ENCODE measurements at regions not wholly inside any gene's neighbourhood (a gene's known extent, or its start where the extent isn't known, plus 50 kb on each side); places are given as distances from the start of the nearest gene placed in this dataset.

- H3K9me3 ChIP-seq (ENCODE audit: control insufficient read depth, low read depth, low read length): no peaks in the 10 kb centered on the region
- H3K4me3 ChIP-seq (ENCODE audit: low read length): no peak overlapping the region
- DNase-seq: no peak
- no peaks in the 10 kb centered on the region for H3K27me3 ChIP-seq (ENCODE audit: control insufficient read depth, insufficient read depth, low read length)
- 89% methylated on average over 1 of the region's 14 CpGs for WGBS (ENCODE audit: insufficient coverage, low lambda C conversion rate)
- H3K4me1 ChIP-seq (ENCODE audit: control insufficient read depth, insufficient read depth, low read length): no peaks in the 10 kb centered on the region
- no peaks in the 10 kb centered on the region for H3K36me3 ChIP-seq (ENCODE audit: control insufficient read depth, insufficient read depth, low read length)
- no peak overlapping the region for H3K27ac ChIP-seq (ENCODE audit: low read length)
Observed at GRCh38 chr10:130554701-130555410, 418.7 kb downstream of the GLRX3 start.

DNA sequence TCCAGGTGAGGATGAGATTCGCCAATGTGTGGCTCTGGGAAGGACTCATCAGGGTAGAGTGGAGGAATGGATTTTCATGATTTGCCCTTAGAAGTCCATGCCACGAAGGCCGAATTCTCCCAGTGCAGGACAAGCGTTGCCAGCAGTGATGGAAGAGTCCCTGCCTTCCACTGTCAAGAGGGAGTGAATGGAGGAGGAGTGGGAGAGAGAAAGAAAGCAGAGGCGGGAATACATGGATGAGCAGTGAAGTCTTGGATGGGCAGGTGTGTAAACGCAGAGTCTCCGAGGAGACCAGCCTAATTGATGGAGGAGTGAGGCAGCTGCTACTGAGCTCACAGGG is 419.2 kb downstream of the GLRX3 start:
- Histone ChIP-seq H3K9me3 (ENCODE audit: control insufficient read depth, low read depth, low read length) (no peaks in the 10 kb centered on the region), H3K4me1 (ENCODE audit: control insufficient read depth, insufficient read depth, low read length) (no peaks in the 10 kb centered on the region), H3K27ac (ENCODE audit: low read length) (no peak overlapping the region), H3K4me3 (ENCODE audit: low read length) (no peak overlapping the region), H3K27me3 (ENCODE audit: control insufficient read depth, insufficient read depth, low read length) (no peaks in the 10 kb centered on the region), H3K36me3 (ENCODE audit: control insufficient read depth, insufficient read depth, low read length) (no peaks in the 10 kb centered on the region)
- no peak for DNase-seq
- no CpG with 5 or more reads among the region's 7 CpGs for WGBS (ENCODE audit: insufficient coverage, low lambda C conversion rate)

DNA sequence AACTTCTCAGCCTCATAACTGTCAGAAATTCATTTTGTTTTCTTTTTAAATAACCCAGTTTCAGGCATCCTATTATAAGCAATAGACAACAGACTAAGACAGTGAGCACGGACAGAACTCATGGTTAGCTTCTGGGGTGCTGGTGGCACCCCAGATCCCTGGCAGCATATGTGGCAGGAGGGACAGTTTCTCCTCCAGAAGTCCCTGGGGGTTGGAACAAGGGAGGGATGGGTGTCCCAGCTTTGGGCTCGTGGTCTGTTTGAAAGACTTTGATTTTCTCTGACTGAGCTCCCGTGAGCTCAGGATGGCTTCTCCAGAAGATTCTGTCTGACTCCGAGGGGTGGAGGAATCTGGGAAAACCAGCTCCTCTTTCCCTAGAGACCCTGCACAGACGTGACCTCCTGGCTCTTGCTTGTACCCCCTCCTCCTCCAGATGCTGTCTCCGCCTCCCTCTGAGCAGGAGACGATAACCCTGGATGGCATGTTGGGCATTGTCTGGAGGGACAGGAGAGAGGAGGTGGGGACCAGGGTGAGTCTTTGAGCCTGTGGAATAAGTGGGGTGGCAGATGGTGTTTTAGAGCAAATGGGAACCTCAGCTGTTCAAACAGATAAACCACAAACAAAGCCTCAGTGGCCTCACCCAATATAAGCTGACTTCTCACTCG is 421.1 kb downstream of the GLRX3 start:
- H3K4me3 ChIP-seq (ENCODE audit: low read length): no peak overlapping the region
- WGBS (ENCODE audit: insufficient coverage, low lambda C conversion rate): no CpG with 5 or more reads among the region's 8 CpGs
- H3K9me3 ChIP-seq (ENCODE audit: control insufficient read depth, low read depth, low read length): no peaks in the 10 kb centered on the region
- no peak for DNase-seq
- no peaks in the 10 kb centered on the region for H3K4me1 ChIP-seq (ENCODE audit: control insufficient read depth, insufficient read depth, low read length)
- H3K27ac ChIP-seq (ENCODE audit: low read length): no peak overlapping the region
- H3K36me3 ChIP-seq (ENCODE audit: control insufficient read depth, insufficient read depth, low read length): no peaks in the 10 kb centered on the region
- H3K27me3 ChIP-seq (ENCODE audit: control insufficient read depth, insufficient read depth, low read length): no peaks in the 10 kb centered on the region

GRCh38 chr10:130558746-130559546 is 422.8 kb downstream of the GLRX3 start:
- WGBS (ENCODE audit: insufficient coverage, low lambda C conversion rate): no CpG with 5 or more reads among the region's 11 CpGs
- H3K9me3 ChIP-seq (ENCODE audit: control insufficient read depth, low read depth, low read length): no peaks in the 10 kb centered on the region
- no peaks in the 10 kb centered on the region for H3K27me3 ChIP-seq (ENCODE audit: control insufficient read depth, insufficient read depth, low read length)
- H3K27ac ChIP-seq (ENCODE audit: low read length): no peak overlapping the region
- H3K4me3 ChIP-seq (ENCODE audit: low read length): no peak overlapping the region
- H3K4me1 ChIP-seq (ENCODE audit: control insufficient read depth, insufficient read depth, low read length): no peaks in the 10 kb centered on the region
- DNase-seq: no peak
- no peaks in the 10 kb centered on the region for H3K36me3 ChIP-seq (ENCODE audit: control insufficient read depth, insufficient read depth, low read length)

DNA sequence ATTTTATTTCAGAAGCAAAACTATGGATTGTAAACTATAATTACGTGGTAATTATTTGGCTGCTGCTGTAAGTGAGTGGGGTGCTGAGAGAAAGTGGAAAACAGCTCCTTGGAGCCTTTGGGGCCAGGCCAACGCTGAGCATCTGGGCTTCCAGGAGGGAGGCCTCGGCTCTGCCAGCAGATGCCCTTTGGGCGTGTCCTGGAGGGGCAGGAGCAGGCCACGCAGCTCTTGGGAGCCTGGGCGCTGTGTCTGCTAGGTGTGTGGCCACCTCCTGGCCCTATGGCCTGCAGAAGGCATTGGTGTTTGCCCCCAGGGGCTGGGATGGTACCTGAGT is 423.3 kb downstream of the GLRX3 start:
- no peak for DNase-seq
- no peaks in the 10 kb centered on the region for H3K9me3 ChIP-seq (ENCODE audit: control insufficient read depth, low read depth, low read length)
- H3K27ac ChIP-seq (ENCODE audit: low read length): no peak overlapping the region
- WGBS (ENCODE audit: insufficient coverage, low lambda C conversion rate): no CpG with 5 or more reads among the region's 6 CpGs
- H3K27me3 ChIP-seq (ENCODE audit: control insufficient read depth, insufficient read depth, low read length): no peaks in the 10 kb centered on the region
- no peak overlapping the region for H3K4me3 ChIP-seq (ENCODE audit: low read length)
- H3K36me3 ChIP-seq (ENCODE audit: control insufficient read depth, insufficient read depth, low read length): no peaks in the 10 kb centered on the region
- H3K4me1 ChIP-seq (ENCODE audit: control insufficient read depth, insufficient read depth, low read length): no peaks in the 10 kb centered on the region

GRCh38 chr10:130560116-130560515 is 423.9 kb downstream of the GLRX3 start:
- Histone ChIP-seq H3K27ac (ENCODE audit: low read length) (no peak overlapping the region), H3K4me1 (ENCODE audit: control insufficient read depth, insufficient read depth, low read length) (no peaks in the 10 kb centered on the region), H3K9me3 (ENCODE audit: control insufficient read depth, low read depth, low read length) (no peaks in the 10 kb centered on the region), H3K36me3 (ENCODE audit: control insufficient read depth, insufficient read depth, low read length) (no peaks in the 10 kb centered on the region), H3K27me3 (ENCODE audit: control insufficient read depth, insufficient read depth, low read length) (no peaks in the 10 kb centered on the region), H3K4me3 (ENCODE audit: low read length) (no peak overlapping the region)
- no peak for DNase-seq
- WGBS (ENCODE audit: insufficient coverage, low lambda C conversion rate): no CpG with 5 or more reads among the region's 12 CpGs

GRCh38 chr10:130560573-130560972 is 424.4 kb downstream of the GLRX3 start:
- Histone ChIP-seq H3K9me3 (ENCODE audit: control insufficient read depth, low read depth, low read length) (no peaks in the 10 kb centered on the region), H3K4me3 (ENCODE audit: low read length) (no peak overlapping the region), H3K4me1 (ENCODE audit: control insufficient read depth, insufficient read depth, low read length) (no peaks in the 10 kb centered on the region), H3K36me3 (ENCODE audit: control insufficient read depth, insufficient read depth, low read length) (no peaks in the 10 kb centered on the region), H3K27me3 (ENCODE audit: control insufficient read depth, insufficient read depth, low read length) (no peaks in the 10 kb centered on the region), H3K27ac (ENCODE audit: low read length) (no peak overlapping the region)
- WGBS (ENCODE audit: insufficient coverage, low lambda C conversion rate): no CpG with 5 or more reads among the region's 8 CpGs
- no peak for DNase-seq

DNA sequence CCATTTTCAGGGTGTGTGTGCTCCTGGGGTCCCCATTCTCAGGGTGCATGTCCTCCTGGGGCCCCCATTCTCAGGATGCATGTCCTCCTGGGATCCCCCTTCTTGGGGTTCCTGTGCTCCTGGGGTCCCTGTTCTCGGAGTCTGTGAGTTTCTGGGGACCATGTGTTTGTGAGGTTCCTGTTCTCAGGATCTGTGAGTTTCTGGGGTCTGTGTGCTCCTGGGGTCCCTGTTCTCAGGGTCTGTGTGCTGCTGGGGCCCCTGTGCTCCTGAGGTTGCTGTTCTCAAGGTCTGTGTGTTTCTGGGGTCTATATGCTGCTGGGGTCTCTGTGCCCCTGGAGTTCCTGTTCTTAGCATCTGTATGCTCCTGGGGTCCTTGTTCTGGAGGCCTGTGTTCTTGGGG is 425.5 kb downstream of the GLRX3 start:
- no peak overlapping the region for H3K27ac ChIP-seq (ENCODE audit: low read length)
- no peaks in the 10 kb centered on the region for H3K36me3 ChIP-seq (ENCODE audit: control insufficient read depth, insufficient read depth, low read length)
- H3K4me1 ChIP-seq (ENCODE audit: control insufficient read depth, insufficient read depth, low read length): no peaks in the 10 kb centered on the region
- no peak for DNase-seq
- no peaks in the 10 kb centered on the region for H3K27me3 ChIP-seq (ENCODE audit: control insufficient read depth, insufficient read depth, low read length)
- no peak overlapping the region for H3K4me3 ChIP-seq (ENCODE audit: low read length)
- no CpG with 5 or more reads among the region's 1 CpG for WGBS (ENCODE audit: insufficient coverage, low lambda C conversion rate)
- no peaks in the 10 kb centered on the region for H3K9me3 ChIP-seq (ENCODE audit: control insufficient read depth, low read depth, low read length)

DNA sequence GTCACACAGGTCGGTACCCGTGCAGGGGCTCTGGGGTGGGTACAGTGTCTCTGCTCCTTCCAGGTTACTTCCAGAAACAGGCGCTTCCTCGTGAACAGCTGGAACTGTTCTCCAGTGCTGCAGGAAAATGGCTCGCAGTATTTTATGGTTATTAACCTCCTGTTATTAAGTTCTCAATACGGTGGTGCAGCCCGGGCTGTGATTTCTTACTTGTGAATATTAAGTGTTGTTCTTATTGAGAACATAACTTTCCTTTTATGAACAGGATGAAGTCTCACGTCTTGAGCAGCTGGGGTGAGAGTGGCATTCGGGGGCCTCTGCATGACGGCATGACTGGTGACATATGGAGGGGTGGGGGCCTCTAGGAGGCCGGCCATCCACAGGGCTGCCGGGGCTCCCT is 430.8 kb downstream of the GLRX3 start:
- H3K27me3 ChIP-seq (ENCODE audit: control insufficient read depth, insufficient read depth, low read length): no peaks in the 10 kb centered on the region
- no peak overlapping the region for H3K27ac ChIP-seq (ENCODE audit: low read length)
- no peaks in the 10 kb centered on the region for H3K4me1 ChIP-seq (ENCODE audit: control insufficient read depth, insufficient read depth, low read length)
- DNase-seq: no peak
- no peaks in the 10 kb centered on the region for H3K36me3 ChIP-seq (ENCODE audit: control insufficient read depth, insufficient read depth, low read length)
- H3K9me3 ChIP-seq (ENCODE audit: control insufficient read depth, low read depth, low read length): no peaks in the 10 kb centered on the region
- no CpG with 5 or more reads among the region's 12 CpGs for WGBS (ENCODE audit: insufficient coverage, low lambda C conversion rate)
- no peak overlapping the region for H3K4me3 ChIP-seq (ENCODE audit: low read length)

DNA sequence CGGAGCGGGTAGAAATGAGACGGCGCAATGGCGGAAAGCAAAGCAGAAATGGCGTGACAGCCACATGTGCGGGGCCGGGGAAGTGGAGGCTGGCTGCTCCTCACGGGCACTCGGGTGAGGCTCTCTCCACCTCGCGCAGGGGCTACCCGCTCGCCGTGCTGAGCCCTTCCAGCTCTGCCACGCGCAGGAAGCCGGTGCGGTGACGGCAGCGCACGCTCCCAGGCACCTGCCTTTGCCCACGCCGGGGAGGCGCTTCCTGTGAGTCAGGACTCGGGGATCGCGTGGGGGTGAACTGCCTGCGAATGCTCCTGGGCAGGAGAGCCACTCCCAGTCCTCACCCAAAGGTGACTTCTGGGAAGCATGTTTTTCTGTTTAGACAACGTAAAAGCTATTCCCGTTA is 431.2 kb downstream of the GLRX3 start:
- H3K27ac ChIP-seq (ENCODE audit: low read length): no peak overlapping the region
- no peaks in the 10 kb centered on the region for H3K27me3 ChIP-seq (ENCODE audit: control insufficient read depth, insufficient read depth, low read length)
- WGBS (ENCODE audit: insufficient coverage, low lambda C conversion rate): 100% methylated on average over 3 of the region's 31 CpGs
- DNase-seq: no peak
- no peaks in the 10 kb centered on the region for H3K36me3 ChIP-seq (ENCODE audit: control insufficient read depth, insufficient read depth, low read length)
- no peaks in the 10 kb centered on the region for H3K4me1 ChIP-seq (ENCODE audit: control insufficient read depth, insufficient read depth, low read length)
- no peak overlapping the region for H3K4me3 ChIP-seq (ENCODE audit: low read length)
- no peaks in the 10 kb centered on the region for H3K9me3 ChIP-seq (ENCODE audit: control insufficient read depth, low read depth, low read length)
